ENCODE measurements at regions not wholly inside any gene's neighbourhood (a gene's known extent, or its start where the extent isn't known, plus 50 kb on each side); places are given as distances from the start of the nearest gene placed in this dataset.

GRCh38 chr16:7887316-7887715 lies 554.7 kb downstream of the RBFOX1 start:
- no peak for TF ChIP-seq POLR2A (IDR thresholded peaks at IDR 0.05)
- TF ChIP-seq, protein P1, sequence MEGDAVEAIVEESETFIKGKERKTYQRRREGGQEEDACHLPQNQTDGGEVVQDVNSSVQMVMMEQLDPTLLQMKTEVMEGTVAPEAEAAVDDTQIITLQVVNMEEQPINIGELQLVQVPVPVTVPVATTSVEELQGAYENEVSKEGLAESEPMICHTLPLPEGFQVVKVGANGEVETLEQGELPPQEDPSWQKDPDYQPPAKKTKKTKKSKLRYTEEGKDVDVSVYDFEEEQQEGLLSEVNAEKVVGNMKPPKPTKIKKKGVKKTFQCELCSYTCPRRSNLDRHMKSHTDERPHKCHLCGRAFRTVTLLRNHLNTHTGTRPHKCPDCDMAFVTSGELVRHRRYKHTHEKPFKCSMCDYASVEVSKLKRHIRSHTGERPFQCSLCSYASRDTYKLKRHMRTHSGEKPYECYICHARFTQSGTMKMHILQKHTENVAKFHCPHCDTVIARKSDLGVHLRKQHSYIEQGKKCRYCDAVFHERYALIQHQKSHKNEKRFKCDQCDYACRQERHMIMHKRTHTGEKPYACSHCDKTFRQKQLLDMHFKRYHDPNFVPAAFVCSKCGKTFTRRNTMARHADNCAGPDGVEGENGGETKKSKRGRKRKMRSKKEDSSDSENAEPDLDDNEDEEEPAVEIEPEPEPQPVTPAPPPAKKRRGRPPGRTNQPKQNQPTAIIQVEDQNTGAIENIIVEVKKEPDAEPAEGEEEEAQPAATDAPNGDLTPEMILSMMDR (IDR thresholded peaks at IDR 0.05), result no peak

Data from adrenal gland (tissue), 5 donors.